KMS-11 (cell line): ENCODE measurements at regions not wholly inside any gene's neighbourhood (a gene's known extent, or its start where the extent isn't known, plus 50 kb on each side); places are given as distances from the start of the nearest gene placed in this dataset.
A peak's percentile ranks its signal among the peaks of the same experiment; 100 is the strongest.

ENCODE experiments used
- H2AFZ ChIP-seq: fragments of 200-600 bp; sonication (generic); 2 replicates; pipeline ENCODE4 v1.6.1; 2016; ENCODE audit warnings: antibody characterized with exemption, mixed run types, low read depth
- H3K27ac ChIP-seq: fragments of 200-600 bp; sonication (generic); 2 replicates; pipeline ENCODE4 v1.6.1; 2016; ENCODE audit warnings: mild to moderate bottlenecking, mixed run types
- H3K27me3 ChIP-seq: fragments of 200-600 bp; sonication (generic); 2 replicates; pipeline ENCODE4 v1.6.1; 2017; ENCODE audit warnings: mild to moderate bottlenecking, low read depth, mixed run types, moderate library complexity; ENCODE audit not compliant: insufficient read depth
- H3K36me3 ChIP-seq: fragments of 200-600 bp; sonication (generic); 2 replicates; pipeline ENCODE4 v1.6.1; 2017; ENCODE audit warnings: mild to moderate bottlenecking, mixed run types; ENCODE audit not compliant: insufficient read depth
- H3K4me1 ChIP-seq: fragments of 200-600 bp; sonication (generic); 2 replicates; pipeline ENCODE4 v1.6.1; 2016; ENCODE audit warnings: mild to moderate bottlenecking, low read depth, mixed run types; ENCODE audit not compliant: poor library complexity, severe bottlenecking
- H3K4me2 ChIP-seq: fragments of 200-600 bp; sonication (generic); 2 replicates; pipeline ENCODE4 v1.7.0; 2016; ENCODE audit warnings: mild to moderate bottlenecking, mixed run types
- H3K4me3 ChIP-seq: fragments of 200-600 bp; sonication (generic); IDR thresholded peaks from 2 replicates; pipeline ENCODE4 v1.6.1; 2017; ENCODE audit warnings: low read depth, low read length, mixed read lengths; ENCODE audit not compliant: insufficient read depth
- H3K79me2 ChIP-seq: fragments of 200-600 bp; sonication (generic); 2 replicates; pipeline ENCODE4 v1.6.1; 2016; ENCODE audit warnings: low read depth, mixed run types; ENCODE audit not compliant: insufficient read depth
- H3K9ac ChIP-seq: fragments of 200-600 bp; sonication (generic); 2 replicates; pipeline ENCODE4 v1.6.1; 2016; ENCODE audit warnings: mild to moderate bottlenecking, mixed run types
- H4K20me1 ChIP-seq: fragments of 200-600 bp; sonication (generic); 2 replicates; pipeline ENCODE4 v1.6.1; 2016; ENCODE audit warnings: mild to moderate bottlenecking, mixed run types; ENCODE audit not compliant: insufficient read depth
- TF ChIP-seq, protein P1 (sequence below): fragments of 200-600 bp; sonication (generic); conservative IDR thresholded peaks from 2 replicates; pipeline ENCODE4 v1.6.1; 2017; ENCODE audit warnings: low read depth, mild to moderate bottlenecking, antibody characterized with exemption, low read length, moderate library complexity, mixed read lengths

DNA sequence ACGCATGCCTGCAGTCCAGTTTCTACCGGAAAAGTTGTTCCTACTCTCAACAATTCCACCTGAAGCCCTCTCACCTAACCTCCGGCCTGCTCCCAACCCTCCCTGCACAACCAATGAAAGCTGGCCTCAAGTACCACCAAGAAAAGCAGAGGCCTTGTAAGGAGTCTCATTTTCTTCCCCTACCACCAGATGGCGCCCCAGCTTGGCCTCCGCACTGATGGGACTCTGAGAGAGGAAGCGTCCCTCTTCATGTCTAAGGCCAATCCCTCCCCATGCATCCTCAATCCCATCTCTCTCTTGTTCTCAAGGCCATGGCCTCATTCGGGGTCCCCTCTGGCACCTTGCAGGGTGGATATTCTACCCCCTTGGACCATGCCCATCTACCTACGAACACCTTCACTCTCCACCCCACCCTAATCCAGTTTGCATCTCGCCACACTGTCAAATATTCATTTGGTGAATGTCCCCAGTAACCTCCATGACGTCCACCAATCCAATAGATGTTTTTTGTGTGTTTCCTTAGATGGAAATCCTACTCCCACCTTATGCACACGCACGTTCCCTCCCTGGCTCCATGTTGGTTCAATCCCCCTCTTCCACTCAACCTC is 412.8 kb downstream of the ZNF536 start:
- Histone ChIP-seq H3K4me1 (no peaks in the 10 kb centered on the region), H3K4me3 (no peak overlapping the region), H4K20me1 (no peaks in the 10 kb centered on the region), H3K36me3 (no peaks in the 10 kb centered on the region), H3K27me3 (no peaks in the 10 kb centered on the region), H3K79me2 (no peaks in the 10 kb centered on the region), H3K9ac (no peak overlapping the region), H3K27ac (no peak overlapping the region), H3K4me2 (no peak overlapping the region), H2AFZ (no peak overlapping the region)
- TF ChIP-seq, protein P1, sequence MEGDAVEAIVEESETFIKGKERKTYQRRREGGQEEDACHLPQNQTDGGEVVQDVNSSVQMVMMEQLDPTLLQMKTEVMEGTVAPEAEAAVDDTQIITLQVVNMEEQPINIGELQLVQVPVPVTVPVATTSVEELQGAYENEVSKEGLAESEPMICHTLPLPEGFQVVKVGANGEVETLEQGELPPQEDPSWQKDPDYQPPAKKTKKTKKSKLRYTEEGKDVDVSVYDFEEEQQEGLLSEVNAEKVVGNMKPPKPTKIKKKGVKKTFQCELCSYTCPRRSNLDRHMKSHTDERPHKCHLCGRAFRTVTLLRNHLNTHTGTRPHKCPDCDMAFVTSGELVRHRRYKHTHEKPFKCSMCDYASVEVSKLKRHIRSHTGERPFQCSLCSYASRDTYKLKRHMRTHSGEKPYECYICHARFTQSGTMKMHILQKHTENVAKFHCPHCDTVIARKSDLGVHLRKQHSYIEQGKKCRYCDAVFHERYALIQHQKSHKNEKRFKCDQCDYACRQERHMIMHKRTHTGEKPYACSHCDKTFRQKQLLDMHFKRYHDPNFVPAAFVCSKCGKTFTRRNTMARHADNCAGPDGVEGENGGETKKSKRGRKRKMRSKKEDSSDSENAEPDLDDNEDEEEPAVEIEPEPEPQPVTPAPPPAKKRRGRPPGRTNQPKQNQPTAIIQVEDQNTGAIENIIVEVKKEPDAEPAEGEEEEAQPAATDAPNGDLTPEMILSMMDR = peak; percentile 70

DNA sequence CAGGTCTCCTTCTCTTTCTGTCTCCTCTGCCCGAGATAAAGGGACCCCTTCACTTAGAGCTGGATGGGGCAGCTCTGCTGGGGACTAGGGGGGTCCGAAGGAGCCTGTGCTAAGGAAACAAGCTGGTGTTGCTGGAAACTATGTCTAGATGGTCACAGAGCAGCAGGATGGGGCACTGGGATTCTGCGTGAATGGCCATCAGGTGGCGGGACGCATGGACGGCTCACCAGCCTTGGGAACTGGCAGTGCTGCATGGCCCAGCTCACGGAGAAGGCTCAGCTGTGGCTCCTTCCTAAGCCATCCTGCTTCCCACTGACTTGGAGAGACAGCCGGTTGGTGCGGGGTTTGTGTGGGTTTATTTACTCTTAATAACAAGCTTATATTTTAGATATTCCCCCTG is 411.8 kb downstream of the ZNF536 start:
- no peak overlapping the region for H3K27ac ChIP-seq
- no peaks in the 10 kb centered on the region for H3K79me2 ChIP-seq
- no peak overlapping the region for H2AFZ ChIP-seq
- no peak overlapping the region for H3K4me3 ChIP-seq
- no peaks in the 10 kb centered on the region for H3K4me1 ChIP-seq
- H4K20me1 ChIP-seq = no peaks in the 10 kb centered on the region
- H3K27me3 ChIP-seq = no peaks in the 10 kb centered on the region
- H3K36me3 ChIP-seq = no peaks in the 10 kb centered on the region
- TF ChIP-seq, protein P1 = no peak
- H3K9ac ChIP-seq = no peak overlapping the region
- H3K4me2 ChIP-seq = no peak overlapping the region

DNA sequence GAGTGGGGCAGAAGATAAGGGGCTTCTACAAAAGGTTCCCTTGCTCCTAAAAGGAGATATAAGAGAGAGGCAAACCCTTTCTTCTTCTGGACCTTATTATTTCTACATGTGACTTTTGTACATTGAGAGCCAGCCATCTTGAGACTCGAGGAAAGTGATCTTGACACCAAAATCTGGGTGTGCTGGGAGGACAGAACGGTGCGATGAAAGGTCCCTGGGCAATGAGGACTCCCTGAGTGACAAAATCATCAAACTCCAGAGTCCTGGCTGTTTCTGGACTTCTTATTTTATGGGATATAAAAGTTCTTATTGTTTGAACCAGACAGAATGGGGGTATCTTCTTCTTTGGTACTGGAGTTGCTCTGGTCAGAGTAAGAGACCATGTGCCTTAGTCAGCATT is 411.0 kb downstream of the ZNF536 start:
- Histone ChIP-seq H3K27me3 (no peaks in the 10 kb centered on the region), H3K79me2 (no peaks in the 10 kb centered on the region), H3K4me3 (no peak overlapping the region), H3K36me3 (no peaks in the 10 kb centered on the region), H3K4me2 (no peak overlapping the region), H2AFZ (no peak overlapping the region), H3K4me1 (no peaks in the 10 kb centered on the region), H3K27ac (no peak overlapping the region), H3K9ac (no peak overlapping the region), H4K20me1 (no peaks in the 10 kb centered on the region)
- TF ChIP-seq, protein P1 = no peak

DNA sequence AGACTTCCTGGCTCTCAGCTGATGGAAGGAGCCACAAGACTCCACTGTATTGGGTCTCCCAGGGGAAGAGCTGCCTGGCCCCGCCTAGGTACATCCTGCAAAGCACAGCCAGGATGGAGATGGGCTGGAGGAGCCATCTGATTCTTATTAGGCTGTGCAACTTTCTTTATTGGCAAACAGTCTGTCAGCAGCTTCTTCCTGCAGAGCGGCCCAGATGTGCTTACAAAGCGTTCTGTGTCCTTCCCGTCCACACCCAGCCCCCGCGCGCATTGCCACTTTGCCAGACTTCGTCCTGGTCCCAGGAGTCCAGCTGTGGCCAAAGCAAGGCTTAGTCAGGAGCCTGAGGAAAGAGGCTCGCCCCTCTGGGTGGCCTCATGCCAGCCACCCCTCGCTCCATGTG is 409.3 kb downstream of the ZNF536 start:
- Histone ChIP-seq H3K79me2 (no peaks in the 10 kb centered on the region), H3K4me3 (no peak overlapping the region), H3K36me3 (no peaks in the 10 kb centered on the region), H3K4me1 (no peaks in the 10 kb centered on the region), H3K27me3 (no peaks in the 10 kb centered on the region), H3K27ac (no peak overlapping the region), H3K9ac (no peak overlapping the region), H2AFZ (no peak overlapping the region), H3K4me2 (no peak overlapping the region), H4K20me1 (no peaks in the 10 kb centered on the region)
- TF ChIP-seq, protein P1 = no peak
